ENCODE measurements at regions not wholly inside any gene's neighbourhood (a gene's known extent, or its start where the extent isn't known, plus 50 kb on each side); places are given as distances from the start of the nearest gene placed in this dataset.
A peak's percentile ranks its signal among the peaks of the same experiment; 100 is the strongest.

- DNase-seq = no peak
Measured at GRCh38 chr2:58876126-58876525, 635.0 kb upstream of the FANCL start.

DNA sequence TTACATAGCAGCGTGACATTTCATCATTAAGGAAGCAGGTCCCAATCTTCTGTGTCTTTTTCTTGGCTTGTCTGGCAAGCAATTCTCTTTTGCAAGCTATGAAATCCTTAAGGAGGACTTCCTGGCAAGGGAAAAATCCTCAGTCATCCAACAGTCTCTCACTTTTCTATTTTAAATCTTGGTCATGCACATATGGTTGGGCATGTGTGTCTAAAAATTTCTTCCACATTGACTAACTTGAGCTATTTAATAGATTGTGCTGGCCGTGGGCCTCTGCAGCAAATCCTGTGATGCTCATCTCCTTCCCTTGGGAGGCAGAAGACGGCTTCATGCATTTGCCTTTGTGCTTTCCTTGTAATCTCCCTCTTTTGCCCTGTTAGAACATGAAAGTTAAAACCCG, 634.3 kb upstream of the FANCL start:
- DNase-seq = no peak

DNA sequence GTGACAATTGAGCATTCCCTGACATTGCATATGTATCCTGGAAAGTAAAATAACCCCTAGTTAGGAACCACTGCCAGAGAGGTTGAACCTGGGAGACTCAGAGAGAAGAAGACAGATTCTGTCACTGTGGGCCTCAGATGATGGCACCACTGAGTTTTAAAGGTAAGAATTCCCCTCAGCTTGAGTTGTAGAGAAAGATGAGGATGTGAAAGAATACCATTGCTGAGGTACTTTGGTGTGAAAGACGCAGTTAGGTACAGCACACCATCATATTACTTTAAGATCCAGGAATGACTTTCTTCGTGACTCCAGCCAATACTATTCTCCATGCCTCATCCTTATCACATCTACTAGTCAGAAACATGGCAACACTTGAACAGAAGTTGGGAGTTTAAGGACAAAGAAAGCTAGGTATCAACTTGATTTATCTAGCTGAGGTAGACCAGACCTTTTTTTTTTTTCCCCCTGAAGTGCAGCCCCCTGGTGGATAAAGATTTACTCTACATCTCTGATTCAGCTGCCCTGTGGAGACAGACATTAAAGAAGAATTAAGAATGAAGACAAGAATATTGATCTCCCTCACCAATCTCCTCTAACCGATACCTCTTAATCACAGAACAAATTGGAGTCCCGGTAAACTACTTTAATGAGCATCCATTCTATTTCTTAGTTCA, 630.5 kb upstream of the FANCL start:
- DNase-seq = peak; percentile 50

- DNase-seq = peak; percentile 49
Measured at GRCh38 chr2:58870704-58871103, 629.6 kb upstream of the FANCL start.

- DNase-seq = no peak
Measured at GRCh38 chr2:58866946-58867345, 625.8 kb upstream of the FANCL start.

DNA sequence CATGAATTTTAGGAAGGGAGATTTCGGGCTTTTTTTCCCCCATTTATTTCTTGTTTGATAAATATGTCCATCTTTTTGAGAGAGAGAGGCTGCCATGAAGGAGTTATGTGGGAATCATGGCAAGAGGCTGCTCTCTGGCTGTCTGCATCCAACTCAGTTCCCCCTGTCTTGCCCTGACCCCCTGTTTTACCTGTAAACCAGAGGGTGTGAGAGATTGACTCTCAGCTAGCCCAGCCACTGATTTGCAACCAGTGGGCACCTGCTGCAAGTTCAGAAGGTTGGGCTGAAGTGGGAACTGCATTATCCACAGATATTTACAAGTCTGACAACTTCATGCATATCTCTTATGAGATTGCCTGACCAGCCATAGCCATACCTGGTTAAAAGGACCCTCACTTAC, 625.4 kb upstream of the FANCL start:
- DNase-seq = no peak

DNA sequence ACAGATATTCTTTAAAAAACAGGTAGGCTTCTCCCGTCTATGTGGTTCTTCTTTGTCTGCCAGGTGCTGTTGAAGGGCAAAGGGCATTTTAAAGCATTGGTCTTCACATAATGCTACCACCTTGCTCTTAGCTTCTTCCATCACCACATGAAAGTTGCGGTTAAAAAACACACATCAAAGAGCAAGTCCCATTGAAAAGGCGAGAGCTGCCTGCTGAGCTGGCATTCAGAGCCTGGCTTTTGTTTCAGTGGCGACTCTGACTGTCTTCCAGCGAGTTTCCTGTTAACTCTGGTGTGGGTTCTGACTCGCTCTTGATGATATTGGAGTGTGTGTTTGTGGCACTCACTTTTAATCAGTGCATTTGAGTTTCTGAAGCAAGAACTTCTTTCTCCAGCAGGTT, 624.9 kb upstream of the FANCL start:
- no peak for DNase-seq

- DNase-seq = no peak
Measured at GRCh38 chr2:58865436-58865835, 624.3 kb upstream of the FANCL start.

DNA sequence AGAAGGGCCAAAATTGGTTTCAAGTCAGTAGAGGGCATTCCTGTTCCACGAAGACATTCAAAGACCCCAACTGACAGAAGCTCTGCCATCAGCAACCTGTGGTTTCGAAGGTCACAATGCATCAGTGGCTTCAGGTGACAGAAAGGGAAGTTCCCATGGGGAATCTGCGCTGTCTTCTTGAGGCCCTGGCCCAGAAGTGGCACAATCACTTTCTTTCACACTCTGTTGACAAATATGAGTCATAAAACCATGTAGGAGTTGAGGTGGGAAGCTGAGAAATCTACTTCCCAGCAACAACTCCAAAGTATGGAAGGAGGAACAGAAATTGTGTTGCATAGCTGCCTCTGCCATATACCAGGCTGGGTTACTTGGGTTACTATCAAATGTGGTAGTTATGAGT, 621.1 kb upstream of the FANCL start:
- no peak for DNase-seq

- DNase-seq = no peak
Measured at GRCh38 chr2:58860586-58860985, 619.5 kb upstream of the FANCL start.

DNA sequence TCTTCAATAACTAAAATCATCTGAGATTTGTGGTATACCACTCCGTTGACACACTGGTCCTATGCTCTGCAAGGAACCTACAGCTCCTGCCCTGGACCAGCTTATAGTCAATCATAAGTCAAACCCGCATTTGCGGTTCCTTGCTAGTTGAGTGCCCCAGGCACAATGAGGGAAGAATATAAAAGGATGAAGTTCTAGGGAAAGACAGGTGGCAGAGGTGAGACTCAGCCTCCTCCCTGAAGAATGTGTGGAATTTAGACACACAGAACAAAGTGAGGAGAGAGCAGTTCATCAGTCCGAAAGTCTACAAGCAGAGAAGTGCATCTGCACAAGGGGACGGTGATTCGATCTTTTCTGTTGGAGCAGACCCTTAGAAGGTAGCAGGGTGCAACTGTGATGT, 615.0 kb upstream of the FANCL start:
- no peak for DNase-seq

GRCh38 chr2:58853420-58853819, 612.3 kb upstream of the FANCL start:
- peak; percentile 8 for DNase-seq

DNA sequence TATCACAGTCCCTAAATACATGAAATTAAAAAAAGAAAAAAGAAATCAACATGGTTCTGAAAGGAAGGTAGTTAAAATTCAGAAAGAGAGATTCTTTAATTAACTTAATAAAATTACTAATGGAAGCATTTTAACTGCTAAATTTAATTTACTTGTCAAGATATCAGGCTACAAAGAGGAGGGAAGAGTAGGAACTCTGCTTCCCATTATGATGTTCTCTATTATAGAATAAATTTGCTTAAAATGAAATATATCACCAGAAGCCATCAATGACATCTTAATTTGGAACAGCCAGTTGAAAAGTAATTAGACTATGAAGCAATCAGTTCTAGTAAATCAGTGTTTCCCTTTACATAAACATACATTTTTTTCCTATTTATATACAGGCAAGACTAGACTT, 611.8 kb upstream of the FANCL start:
- DNase-seq = no peak

- no peak for DNase-seq
Measured at GRCh38 chr2:58852243-58852642, 611.1 kb upstream of the FANCL start.

GRCh38 chr2:58851598-58851997, 610.5 kb upstream of the FANCL start:
- no peak for DNase-seq

- no peak for DNase-seq
Measured at GRCh38 chr2:58845011-58845410, 603.9 kb upstream of the FANCL start.

DNA sequence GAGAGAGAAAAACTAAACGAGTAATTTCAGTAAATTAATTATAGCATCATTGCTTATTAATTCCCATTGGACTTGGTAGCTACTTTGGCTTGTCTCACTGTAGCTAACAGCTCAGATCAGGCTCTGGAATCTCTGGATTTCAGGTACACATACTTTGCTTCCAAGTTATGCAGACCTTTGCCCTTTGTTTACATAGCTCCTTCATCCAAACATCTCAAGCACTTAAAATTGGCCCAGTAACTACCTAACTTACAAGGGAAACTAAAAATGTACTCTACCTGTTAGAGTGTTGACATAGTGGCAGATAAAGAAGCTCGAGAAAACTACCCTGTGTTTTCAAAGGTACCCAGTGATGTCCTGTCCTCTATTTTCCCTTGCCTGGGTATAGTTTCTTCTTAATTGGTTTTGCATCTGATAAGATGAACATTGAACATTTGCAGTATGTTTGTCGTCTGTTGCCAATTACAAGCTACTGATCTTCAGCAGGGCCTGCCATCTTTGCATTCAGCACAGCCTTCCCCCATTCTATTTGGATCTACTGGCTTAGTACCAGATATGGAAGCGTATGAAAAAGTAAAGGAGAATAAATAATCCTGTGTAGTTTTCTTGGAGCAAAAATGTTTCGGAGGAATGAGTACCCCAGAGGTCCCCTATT, 601.5 kb upstream of the FANCL start:
- DNase-seq = no peak

DNA sequence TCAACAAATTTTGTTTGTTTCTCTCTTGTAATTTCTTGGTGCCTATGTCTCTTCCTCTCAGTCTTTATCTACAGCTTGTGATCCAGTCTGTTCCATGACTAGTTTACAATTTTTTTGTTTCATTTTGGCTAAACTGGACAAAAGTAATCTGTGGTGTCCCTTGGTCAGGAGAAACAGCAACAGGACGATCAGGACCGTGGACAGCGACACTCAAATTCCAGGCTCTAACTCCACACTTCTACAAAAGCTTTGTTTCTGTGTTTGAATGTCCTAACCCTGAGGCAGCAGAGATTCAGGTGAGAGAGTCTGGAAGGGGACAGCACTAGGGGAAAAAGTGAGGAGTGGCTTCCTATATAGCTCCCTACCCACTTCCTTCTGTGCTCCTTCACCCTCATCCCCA, 593.3 kb upstream of the FANCL start:
- no peak for DNase-seq

DNA sequence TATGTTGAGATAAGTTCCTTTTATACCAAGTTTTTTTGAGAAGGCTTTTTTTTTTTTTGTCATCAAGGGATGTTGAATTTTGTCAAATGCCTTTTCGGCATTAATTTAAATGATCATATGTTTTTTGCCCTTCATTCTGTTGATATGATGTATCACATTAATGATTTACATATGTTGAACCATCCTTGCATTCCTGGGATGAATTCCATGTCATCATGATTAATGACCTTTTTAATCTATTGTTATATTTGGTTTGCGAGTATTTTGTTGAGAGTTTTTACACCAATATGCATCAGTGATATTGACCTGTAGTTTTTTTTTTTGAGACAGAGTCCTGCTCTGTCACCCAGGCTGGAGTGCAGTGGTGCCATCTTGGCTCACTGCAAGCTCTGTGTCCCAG, 585.7 kb upstream of the FANCL start:
- no peak for DNase-seq

DNA sequence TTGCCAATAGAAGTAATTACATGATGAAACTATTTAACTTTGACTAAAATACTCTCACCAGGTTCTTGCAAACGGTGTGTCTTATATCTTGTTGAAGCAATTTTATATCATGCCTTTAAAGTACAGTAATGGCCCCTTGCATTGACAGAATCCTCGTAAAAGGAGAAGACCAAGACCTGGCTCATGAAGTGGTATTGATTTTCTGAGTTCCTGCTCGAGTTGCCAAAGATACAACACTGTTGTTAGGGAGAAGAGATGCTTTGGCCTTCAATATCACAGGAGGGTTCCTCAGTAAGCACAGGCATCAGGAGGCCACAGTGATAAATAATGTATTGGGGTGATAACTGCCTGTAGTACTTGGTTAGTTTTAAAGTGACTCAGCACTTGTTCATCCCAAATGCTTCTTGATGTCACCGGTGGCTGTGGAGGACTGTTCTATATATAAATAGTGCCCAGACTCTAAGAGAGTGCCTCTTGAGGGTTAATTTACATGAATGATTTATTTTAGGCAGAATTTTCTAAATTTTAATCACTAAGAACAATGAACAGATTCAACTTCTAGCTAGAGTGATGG, 571.7 kb upstream of the FANCL start:
- DNase-seq = no peak

DNA sequence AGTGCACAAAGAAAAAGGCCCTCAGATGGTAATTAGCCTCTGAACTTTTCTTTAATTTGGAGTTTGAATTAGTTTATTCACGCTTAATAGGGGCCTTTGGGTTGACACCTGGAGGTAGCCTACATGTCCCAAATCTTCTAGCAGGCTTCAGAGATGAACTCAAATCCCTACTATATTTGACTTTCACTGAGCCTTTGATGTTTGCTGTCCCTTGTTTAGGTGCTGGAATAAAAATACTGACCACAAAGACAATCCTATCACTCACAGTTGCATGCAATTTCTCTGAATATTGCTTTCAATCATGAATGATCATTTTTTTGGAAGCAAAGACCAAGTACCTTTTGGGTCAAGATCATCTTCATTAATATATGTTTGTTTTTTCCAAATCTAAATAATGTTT, 564.0 kb upstream of the FANCL start:
- DNase-seq = no peak

DNA sequence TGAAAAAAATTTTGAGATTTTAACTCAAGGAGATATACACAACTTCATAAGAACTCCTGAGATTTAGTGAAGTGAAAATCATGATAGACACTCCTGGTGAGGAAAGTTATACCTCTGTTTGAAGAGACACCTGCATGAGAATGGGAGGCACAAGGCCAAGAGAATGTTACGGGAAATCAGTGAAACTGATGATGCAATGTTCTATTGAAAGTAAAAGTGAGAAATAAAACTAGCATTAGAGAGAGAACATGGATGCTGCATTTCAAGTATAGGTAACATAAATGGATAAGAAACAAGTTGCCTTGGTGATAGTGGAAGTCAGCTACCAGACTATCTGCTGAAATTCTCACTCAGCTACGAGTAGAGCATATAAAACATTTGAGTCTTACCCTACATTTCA, 562.1 kb upstream of the FANCL start:
- no peak for DNase-seq

DNA sequence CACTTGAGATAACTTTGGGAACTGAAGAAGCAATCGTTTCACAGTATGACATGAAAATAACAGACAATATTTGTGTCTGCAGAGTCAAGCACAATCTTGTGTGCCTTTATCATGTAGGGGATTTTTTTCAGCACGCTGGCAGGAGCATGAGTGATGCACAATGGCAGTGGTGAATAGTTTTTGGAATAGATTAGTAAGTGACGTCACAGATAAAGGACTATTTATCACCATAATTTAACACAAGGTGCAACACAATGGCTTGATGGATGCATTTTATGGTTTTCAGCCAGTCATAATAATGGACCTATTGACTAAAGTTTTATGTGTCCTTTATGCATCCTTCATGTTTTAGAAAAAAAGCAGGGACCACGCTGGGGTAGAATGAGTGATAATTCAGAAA, 559.8 kb upstream of the FANCL start:
- no peak for DNase-seq

DNA sequence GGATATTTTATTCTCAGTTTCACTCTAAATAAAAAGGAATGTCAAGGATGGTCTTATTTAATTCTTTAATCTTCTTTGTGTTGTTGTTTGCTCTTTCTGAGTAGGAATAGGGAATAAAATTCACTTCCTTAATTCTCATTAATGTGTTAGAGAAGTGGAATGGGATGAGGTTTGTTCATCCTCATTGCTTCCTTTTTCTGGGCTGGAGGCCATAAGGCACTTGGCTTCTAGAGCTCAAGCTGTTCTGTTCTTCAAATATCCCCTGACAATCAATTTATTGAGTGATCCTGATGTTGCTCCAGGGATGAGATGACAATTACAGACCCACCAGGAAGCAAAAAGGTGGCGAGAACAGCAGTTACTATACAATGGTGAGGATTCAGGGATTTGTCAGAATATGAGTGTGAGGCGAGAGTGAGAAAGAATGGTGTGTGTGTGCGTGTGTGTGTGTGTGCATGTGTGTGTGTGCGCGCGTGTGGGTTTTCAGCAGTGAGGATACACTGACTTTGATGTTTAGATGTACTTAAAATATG, 557.6 kb upstream of the FANCL start:
- peak; percentile 24 for DNase-seq

Measured in NCI-H82 (cell line).